ENCODE measurements at regions not wholly inside any gene's neighbourhood (a gene's known extent, or its start where the extent isn't known, plus 50 kb on each side); places are given as distances from the start of the nearest gene placed in this dataset.

- peaks cover 19% of the 10 kb centered on the region for H3K9me3 Mint-ChIP-seq
- peaks cover 6% of the 10 kb centered on the region for H3K36me3 Mint-ChIP-seq
- no peak for ATAC-seq
- H3K27ac Mint-ChIP-seq: no peak overlapping the region
- no peaks in the 10 kb centered on the region for H3K4me1 Mint-ChIP-seq (ENCODE audit: low read depth in 2 of 2)
- H3K4me3 Mint-ChIP-seq: no peak overlapping the region
- DNase-seq (ENCODE audit: low spot score): no peak
- H3K27me3 Mint-ChIP-seq: no peaks in the 10 kb centered on the region
Observed at GRCh38 chr12:43063650-43064049, 474.1 kb upstream of the PRICKLE1 start.

- peaks cover 6% of the 10 kb centered on the region for H3K36me3 Mint-ChIP-seq
- H3K4me1 Mint-ChIP-seq (ENCODE audit: low read depth in 2 of 2): no peaks in the 10 kb centered on the region
- peaks cover 19% of the 10 kb centered on the region for H3K9me3 Mint-ChIP-seq
- H3K4me3 Mint-ChIP-seq: no peak overlapping the region
- H3K27ac Mint-ChIP-seq: no peak overlapping the region
- no peaks in the 10 kb centered on the region for H3K27me3 Mint-ChIP-seq
- DNase-seq (ENCODE audit: low spot score) (no peak), ATAC-seq (no peak)
Observed at GRCh38 chr12:43062201-43062895, 472.8 kb upstream of the PRICKLE1 start.

GRCh38 chr12:43060742-43061141, 471.2 kb upstream of the PRICKLE1 start:
- DNase-seq (ENCODE audit: low spot score) (no peak), ATAC-seq (no peak)
- Mint-ChIP-seq H3K4me1 (ENCODE audit: low read depth in 2 of 2) (no peaks in the 10 kb centered on the region), H3K27me3 (no peaks in the 10 kb centered on the region), H3K4me3 (no peak overlapping the region), H3K9me3 (peaks cover 13% of the 10 kb centered on the region), H3K27ac (no peak overlapping the region), H3K36me3 (no peaks in the 10 kb centered on the region)

- Mint-ChIP-seq H3K27ac (no peak overlapping the region), H3K36me3 (no peaks in the 10 kb centered on the region), H3K27me3 (no peaks in the 10 kb centered on the region), H3K4me1 (ENCODE audit: low read depth in 2 of 2) (no peaks in the 10 kb centered on the region), H3K9me3 (peaks cover 20% of the 10 kb centered on the region), H3K4me3 (no peak overlapping the region)
- ATAC-seq: no peak
- no peak for DNase-seq (ENCODE audit: low spot score)
Observed at GRCh38 chr12:43058616-43059015, 469.1 kb upstream of the PRICKLE1 start.

- ATAC-seq: no peak
Observed at GRCh38 chr12:43057566-43057965, 468.0 kb upstream of the PRICKLE1 start.

GRCh38 chr12:43054085-43054484, 464.5 kb upstream of the PRICKLE1 start:
- Mint-ChIP-seq H3K4me1 (ENCODE audit: low read depth in 2 of 2) (no peaks in the 10 kb centered on the region), H3K4me3 (no peak overlapping the region), H3K9me3 (peaks cover 9% of the 10 kb centered on the region), H3K36me3 (no peaks in the 10 kb centered on the region), H3K27ac (no peak overlapping the region), H3K27me3 (no peaks in the 10 kb centered on the region)
- no peak for DNase-seq (ENCODE audit: low spot score)
- ATAC-seq: no peak

More at GRCh38 chr12:43057566-43057965, 468.0 kb upstream of the PRICKLE1 start:
- Mint-ChIP-seq H3K4me1 (ENCODE audit: low read depth in 2 of 2) (no peaks in the 10 kb centered on the region), H3K27ac (no peak overlapping the region), H3K36me3 (no peaks in the 10 kb centered on the region), H3K4me3 (no peak overlapping the region), H3K9me3 (peaks cover 18% of the 10 kb centered on the region), H3K27me3 (no peaks in the 10 kb centered on the region)
- no peak for DNase-seq (ENCODE audit: low spot score)

- Mint-ChIP-seq H3K27ac (no peak overlapping the region), H3K9me3 (peaks cover 14% of the 10 kb centered on the region), H3K4me1 (ENCODE audit: low read depth in 2 of 2) (no peaks in the 10 kb centered on the region), H3K27me3 (no peaks in the 10 kb centered on the region), H3K4me3 (no peak overlapping the region), H3K36me3 (no peaks in the 10 kb centered on the region)
- DNase-seq (ENCODE audit: low spot score) (no peak), ATAC-seq (no peak)
Observed at GRCh38 chr12:43052441-43052840, 462.9 kb upstream of the PRICKLE1 start.

GRCh38 chr12:43044241-43044640, 454.7 kb upstream of the PRICKLE1 start:
- no peak for DNase-seq (ENCODE audit: low spot score)
- Mint-ChIP-seq H3K9me3 (peaks cover 9% of the 10 kb centered on the region), H3K4me1 (ENCODE audit: low read depth in 2 of 2) (no peaks in the 10 kb centered on the region), H3K27me3 (no peaks in the 10 kb centered on the region), H3K36me3 (no peaks in the 10 kb centered on the region), H3K4me3 (no peak overlapping the region), H3K27ac (no peak overlapping the region)
- no peak for ATAC-seq

- no peak overlapping the region for H3K4me3 Mint-ChIP-seq
- ATAC-seq: no peak
- peaks cover 16% of the 10 kb centered on the region for H3K9me3 Mint-ChIP-seq
- no peak overlapping the region for H3K27ac Mint-ChIP-seq
- no peak for DNase-seq (ENCODE audit: low spot score)
- no peaks in the 10 kb centered on the region for H3K27me3 Mint-ChIP-seq
- H3K4me1 Mint-ChIP-seq (ENCODE audit: low read depth in 2 of 2): no peaks in the 10 kb centered on the region
- peaks cover 7% of the 10 kb centered on the region for H3K36me3 Mint-ChIP-seq
Observed at GRCh38 chr12:43038991-43039390, 449.4 kb upstream of the PRICKLE1 start.

- H3K27me3 Mint-ChIP-seq: no peaks in the 10 kb centered on the region
- DNase-seq (ENCODE audit: low spot score) (no peak), ATAC-seq (no peak)
- no peaks in the 10 kb centered on the region for H3K4me1 Mint-ChIP-seq (ENCODE audit: low read depth in 2 of 2)
- H3K4me3 Mint-ChIP-seq: no peak overlapping the region
- H3K27ac Mint-ChIP-seq: no peak overlapping the region
- H3K9me3 Mint-ChIP-seq: peaks cover 30% of the 10 kb centered on the region
- H3K36me3 Mint-ChIP-seq: peaks cover 11% of the 10 kb centered on the region
Observed at GRCh38 chr12:43029971-43030370, 440.4 kb upstream of the PRICKLE1 start.

GRCh38 chr12:43028826-43029225, 439.3 kb upstream of the PRICKLE1 start:
- Mint-ChIP-seq H3K27ac (no peak overlapping the region), H3K4me3 (no peak overlapping the region), H3K27me3 (no peaks in the 10 kb centered on the region), H3K36me3 (peaks cover 4% of the 10 kb centered on the region), H3K9me3 (peaks cover 20% of the 10 kb centered on the region), H3K4me1 (ENCODE audit: low read depth in 2 of 2) (no peaks in the 10 kb centered on the region)
- DNase-seq (ENCODE audit: low spot score) (no peak), ATAC-seq (no peak)

GRCh38 chr12:43022838-43023237, 433.3 kb upstream of the PRICKLE1 start:
- no peak overlapping the region for H3K27ac Mint-ChIP-seq
- no peaks in the 10 kb centered on the region for H3K27me3 Mint-ChIP-seq
- no peak for DNase-seq (ENCODE audit: low spot score)
- no peaks in the 10 kb centered on the region for H3K36me3 Mint-ChIP-seq
- H3K4me1 Mint-ChIP-seq (ENCODE audit: low read depth in 2 of 2): no peaks in the 10 kb centered on the region
- ATAC-seq: no peak
- peaks cover 4% of the 10 kb centered on the region for H3K9me3 Mint-ChIP-seq
- H3K4me3 Mint-ChIP-seq: no peak overlapping the region

GRCh38 chr12:43015090-43015737, 425.7 kb upstream of the PRICKLE1 start:
- no peak for ATAC-seq
- Mint-ChIP-seq H3K9me3 (peaks cover 17% of the 10 kb centered on the region), H3K4me3 (no peak overlapping the region), H3K27me3 (no peaks in the 10 kb centered on the region), H3K4me1 (ENCODE audit: low read depth in 2 of 2) (no peaks in the 10 kb centered on the region), H3K27ac (no peak overlapping the region), H3K36me3 (peaks cover 6% of the 10 kb centered on the region)
- DNase-seq (ENCODE audit: low spot score): no peak

- DNase-seq (ENCODE audit: low spot score): no peak
- Mint-ChIP-seq H3K4me1 (ENCODE audit: low read depth in 2 of 2) (no peaks in the 10 kb centered on the region), H3K9me3 (peaks cover 23% of the 10 kb centered on the region), H3K36me3 (peaks cover 6% of the 10 kb centered on the region), H3K4me3 (no peak overlapping the region), H3K27me3 (no peaks in the 10 kb centered on the region), H3K27ac (no peak overlapping the region)
- no peak for ATAC-seq
Observed at GRCh38 chr12:43011383-43011926, 421.9 kb upstream of the PRICKLE1 start.

Measured in natural killer cell treated with Interleukin-12 subunit alpha and Interleukin-12 subunit beta and Interleukin-15 and Interleukin-18, amount 100 ng/mL, for 72 hours (primary cell).